ENCODE measurements at regions not wholly inside any gene's neighbourhood (a gene's known extent, or its start where the extent isn't known, plus 50 kb on each side); places are given as distances from the start of the nearest gene placed in this dataset.

DNA sequence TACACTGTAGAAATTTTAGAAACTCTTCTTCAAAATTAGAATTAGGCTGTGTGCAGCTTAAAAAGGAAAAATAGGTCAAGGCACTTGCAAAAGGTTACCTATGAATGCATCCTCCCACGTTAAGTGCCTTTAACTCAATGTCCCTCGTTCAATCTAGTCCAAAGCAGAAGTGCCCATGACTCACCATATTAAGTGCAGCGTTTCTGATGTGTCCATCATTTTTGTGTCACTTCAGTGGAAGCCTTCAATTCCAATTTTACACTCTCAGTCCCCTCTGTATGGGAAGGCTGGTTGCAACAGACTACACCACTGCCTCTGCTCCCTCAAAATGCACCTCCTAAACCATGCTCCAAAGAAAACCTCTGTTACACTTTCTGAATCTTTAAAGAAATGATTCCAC lies 53.4 kb downstream of the FOXB1 start:
- DNase-seq, result no peak

- no peak for DNase-seq
Measured at GRCh38 chr15:60059186-60059585, 55.1 kb downstream of the FOXB1 start.

DNA sequence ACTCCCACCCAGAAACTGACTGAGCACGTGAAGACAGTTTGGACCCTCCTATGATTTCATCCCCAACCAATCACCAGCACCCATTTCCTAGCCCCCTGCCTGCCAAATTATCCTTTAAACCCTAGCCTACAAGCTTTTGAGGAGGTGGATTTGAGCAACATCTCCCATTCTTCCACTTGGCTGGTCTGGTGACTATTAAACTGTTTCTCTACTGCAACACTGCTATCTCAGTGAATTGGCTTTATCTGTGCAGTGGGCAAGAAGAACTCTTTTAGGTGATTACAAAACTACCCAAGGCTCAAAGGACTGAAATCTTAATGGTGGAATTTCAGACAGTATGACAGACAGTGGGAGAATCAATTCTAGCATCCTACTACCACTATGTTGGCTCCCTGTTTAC lies 57.6 kb downstream of the FOXB1 start:
- DNase-seq, result no peak

GRCh38 chr15:60062826-60063225 lies 58.7 kb downstream of the FOXB1 start:
- DNase-seq, result no peak

GRCh38 chr15:60065951-60066350 lies 61.8 kb downstream of the FOXB1 start:
- no peak for DNase-seq

DNA sequence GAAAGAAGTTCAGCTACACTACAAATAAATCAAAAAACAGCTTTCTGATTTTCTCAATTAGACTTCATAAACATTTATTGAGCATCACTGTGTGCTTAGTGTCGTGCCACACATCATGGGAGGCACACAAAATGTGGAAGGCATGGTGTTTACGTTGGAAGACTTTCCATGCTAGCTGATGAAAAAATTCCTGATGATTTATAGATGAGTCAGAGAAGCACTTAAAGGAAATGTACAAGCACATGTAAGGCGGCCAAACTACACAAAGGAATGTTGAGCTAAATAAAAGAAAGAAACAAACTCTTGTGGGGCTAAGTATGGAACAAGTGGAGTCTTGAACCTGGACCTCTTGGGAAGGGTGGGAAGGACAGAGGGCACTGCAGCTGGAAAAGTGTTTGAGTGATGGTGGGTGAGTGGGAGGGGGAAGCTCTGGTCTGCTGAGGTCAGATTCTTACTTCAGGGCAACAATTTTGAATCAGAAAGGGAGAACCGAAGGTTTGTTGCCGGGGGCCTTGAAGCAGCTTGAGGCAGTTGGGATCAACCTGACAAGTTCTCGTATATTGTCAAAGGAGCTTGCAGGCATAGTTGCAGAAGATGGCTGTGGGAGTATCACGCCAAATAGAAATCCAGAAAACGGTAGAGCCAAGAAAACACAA lies 66.9 kb downstream of the FOXB1 start:
- DNase-seq, result peak in 2 of 3 donors; percentile 21 to 73

GRCh38 chr15:60072826-60073465 lies 68.8 kb downstream of the FOXB1 start:
- peak in 1 of 3 donors; percentile 16 for DNase-seq

- no peak for DNase-seq
Measured at GRCh38 chr15:60073466-60073840, 69.3 kb downstream of the FOXB1 start.

DNA sequence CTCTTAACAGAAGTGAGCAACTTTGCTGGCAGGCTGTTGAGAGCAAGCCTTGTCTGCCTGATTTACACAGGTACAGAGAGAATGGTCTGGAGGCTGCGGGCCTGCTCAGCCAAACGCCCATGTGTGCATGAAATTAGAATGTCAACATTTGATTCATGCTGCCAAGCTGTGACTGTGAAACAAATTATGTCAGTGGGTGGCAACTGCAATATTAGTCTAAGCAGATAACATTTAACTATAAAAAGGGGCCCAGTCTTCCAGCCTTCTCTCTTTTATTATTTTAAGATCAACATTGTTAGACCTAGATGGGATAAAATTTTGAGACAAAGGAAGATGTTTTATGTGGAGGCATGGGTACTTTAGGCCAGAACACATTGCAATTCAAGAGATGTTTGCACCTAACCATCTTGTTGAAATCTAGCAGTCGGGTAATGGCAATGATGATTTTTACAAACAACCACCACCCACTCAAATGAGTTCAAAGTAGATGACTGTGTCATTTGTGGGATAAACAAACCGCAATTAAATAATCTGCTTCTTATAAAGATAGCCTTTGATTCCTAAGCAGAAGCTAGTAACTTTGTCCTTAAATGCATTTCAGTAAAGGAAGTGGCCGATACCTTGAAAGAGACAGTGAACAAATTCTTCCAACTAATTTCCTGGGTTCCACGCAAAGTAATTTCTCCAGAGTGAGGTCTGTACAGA lies 70.2 kb downstream of the FOXB1 start:
- DNase-seq, result no peak

DNA sequence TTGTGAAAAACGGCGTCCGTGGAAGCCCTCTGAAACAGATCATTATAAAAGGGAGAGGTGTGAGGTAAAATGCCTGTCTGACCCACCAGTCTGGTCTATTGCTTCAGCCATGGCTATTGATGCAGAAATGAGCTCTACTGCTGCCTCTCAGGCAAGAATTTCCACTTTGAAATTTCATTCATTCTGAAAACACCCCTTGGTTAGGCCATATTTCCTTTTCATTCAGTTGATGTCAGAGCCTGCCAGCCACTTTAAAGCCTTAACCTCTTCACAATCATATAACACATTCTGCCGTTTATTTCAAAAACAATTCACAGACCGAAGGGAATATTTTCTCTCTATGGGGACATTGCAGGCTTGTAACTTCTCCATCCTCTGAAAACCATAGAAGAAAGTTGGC lies 71.9 kb downstream of the FOXB1 start:
- no peak for DNase-seq

- DNase-seq, result no peak
Measured at GRCh38 chr15:60076582-60077276, 72.6 kb downstream of the FOXB1 start.

DNA sequence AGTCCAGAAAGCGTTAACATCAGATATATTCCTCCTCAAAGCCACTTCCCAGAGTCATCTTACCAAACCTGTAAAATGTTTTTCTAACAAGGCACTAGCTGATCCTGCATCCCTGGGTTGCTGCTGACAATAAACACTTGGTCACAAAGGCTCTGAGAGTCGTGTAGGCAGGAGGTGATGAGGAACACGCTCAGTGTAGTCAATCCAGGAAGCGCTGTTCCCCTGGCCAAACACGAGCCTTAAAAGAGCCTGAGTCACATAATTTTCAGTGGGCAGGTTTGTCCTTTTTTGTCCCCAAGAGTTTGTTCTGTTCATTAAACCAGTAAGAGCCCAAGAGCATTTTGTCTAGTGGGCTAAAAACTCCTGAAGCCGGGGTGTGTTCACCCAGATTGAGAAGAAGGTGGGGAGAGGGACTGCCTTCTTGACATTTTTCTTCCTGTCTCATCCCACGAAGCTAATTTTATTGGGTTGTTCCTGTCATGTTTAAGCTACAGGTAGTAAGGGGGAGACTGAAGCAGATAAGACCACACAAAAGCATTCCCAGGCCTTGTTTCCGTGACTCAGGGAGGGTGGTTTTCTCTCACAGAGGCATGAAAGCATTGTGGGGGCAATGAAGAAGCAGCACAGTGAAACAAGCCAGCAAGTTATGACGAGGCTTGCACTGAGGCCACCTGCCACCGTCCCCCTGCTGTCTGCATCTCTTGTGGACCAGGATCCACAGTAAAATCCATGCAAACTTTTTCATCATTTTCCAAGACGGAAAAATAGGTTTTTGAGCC lies 73.7 kb downstream of the FOXB1 start:
- DNase-seq, result no peak

DNA sequence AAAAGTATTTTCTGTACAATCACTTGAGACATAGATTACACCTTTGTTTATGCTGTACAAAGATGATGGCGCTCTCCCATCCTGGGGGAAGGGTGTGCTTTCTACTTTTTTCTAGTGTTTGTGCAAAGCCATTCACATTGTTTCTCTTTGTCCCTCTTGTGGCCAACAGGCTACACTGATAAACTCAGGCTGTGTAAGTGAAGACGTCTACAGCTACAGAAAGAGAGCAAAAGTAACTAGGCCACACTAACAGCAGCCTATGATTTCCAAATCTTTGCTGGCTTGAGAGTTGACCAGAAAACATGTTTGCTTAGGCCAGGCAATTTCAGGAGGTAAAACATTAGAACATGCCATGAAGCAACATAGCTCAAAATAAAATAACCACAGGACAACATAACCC lies 75.1 kb downstream of the FOXB1 start:
- no peak for DNase-seq

GRCh38 chr15:60081976-60082375 lies 77.9 kb downstream of the FOXB1 start:
- no peak for DNase-seq

GRCh38 chr15:60083318-60083717 lies 79.2 kb downstream of the FOXB1 start:
- no peak for DNase-seq

- DNase-seq, result no peak
Measured at GRCh38 chr15:60086681-60087429, 82.7 kb downstream of the FOXB1 start.

- DNase-seq, result no peak
Measured at GRCh38 chr15:60087561-60087960, 83.5 kb downstream of the FOXB1 start.

DNA sequence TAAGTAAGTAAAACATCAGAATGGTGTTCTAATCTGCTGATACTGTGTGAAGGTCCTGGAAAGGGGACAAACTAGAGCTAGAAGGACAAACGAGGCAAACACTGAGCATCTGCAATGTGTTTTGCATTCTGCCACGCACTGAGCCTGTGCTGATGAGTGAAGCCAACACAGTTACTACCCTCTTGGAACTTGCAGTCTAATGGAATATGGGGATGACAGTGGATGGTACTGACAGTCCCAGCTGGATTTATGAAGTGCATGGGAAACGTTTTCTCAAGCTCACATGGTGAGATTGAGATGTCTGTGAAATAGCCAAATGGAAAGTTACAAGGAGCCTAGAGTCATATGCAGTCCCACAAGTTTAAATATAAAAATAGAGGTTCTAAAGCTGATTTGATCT lies 86.6 kb downstream of the FOXB1 start:
- DNase-seq, result no peak

DNA sequence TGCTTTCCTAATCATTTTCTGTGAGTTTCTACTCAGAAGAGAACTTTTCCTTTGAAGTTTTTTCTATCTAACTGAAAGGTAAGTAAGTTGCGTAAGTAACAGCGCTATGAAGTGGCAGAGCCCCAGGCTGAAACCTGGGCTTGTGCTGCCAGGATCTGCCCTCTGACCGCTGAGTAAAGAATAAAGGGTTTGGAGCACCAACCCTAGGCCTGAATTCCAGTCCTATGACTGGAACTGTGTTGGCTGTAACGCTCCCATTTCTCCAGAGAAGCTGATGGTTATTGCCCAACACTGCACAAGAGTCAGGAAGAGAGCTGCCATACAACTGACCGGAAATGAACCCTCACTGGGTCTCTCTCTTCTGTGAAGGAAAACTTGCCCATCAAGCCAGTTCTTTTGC lies 87.0 kb downstream of the FOXB1 start:
- peak in 1 of 3 donors; percentile 19 for DNase-seq

- no peak for DNase-seq
Measured at GRCh38 chr15:60091911-60092310, 87.8 kb downstream of the FOXB1 start.
